ENCODE measurements at regions not wholly inside any gene's neighbourhood (a gene's known extent, or its start where the extent isn't known, plus 50 kb on each side); places are given as distances from the start of the nearest gene placed in this dataset.
"Not testable (repeated sequence)": the region's sequence is repeated elsewhere in the genome, so short reads cannot be mapped to it uniquely, and the experiment has no call there.

- Histone ChIP-seq H3K79me2 (ENCODE audit: control insufficient read depth, insufficient read depth, low read length, unreplicated experiment) (no peaks in the 10 kb centered on the region), H3K27me3 (ENCODE audit: insufficient read depth, low read length) (no peaks in the 10 kb centered on the region), H3K4me3 (ENCODE audit: low read depth, low read length) (no peak overlapping the region), H3K27ac (ENCODE audit: low read depth, low read length) (peak overlapping the region; percentile 8; the same call in 1 of the 2 replicates), H3K36me3 (ENCODE audit: insufficient read depth, low read length) (no peaks in the 10 kb centered on the region), H2AFZ (ENCODE audit: low read length, unreplicated experiment) (peak overlapping the region; percentile 48), H3K4me1 (ENCODE audit: control insufficient read depth, insufficient read depth, low read length, unreplicated experiment) (peaks cover 29% of the 10 kb centered on the region)
Observed at GRCh38 chr12:28035500-28035899, 63.0 kb upstream of the PTHLH start.

- no peaks in the 10 kb centered on the region for H3K79me2 ChIP-seq (ENCODE audit: control insufficient read depth, insufficient read depth, low read length, unreplicated experiment)
Observed at GRCh38 chr12:28036940-28037339, 64.4 kb upstream of the PTHLH start.

GRCh38 chr12:28040246-28040645 lies 67.7 kb upstream of the PTHLH start:
- Histone ChIP-seq H3K27ac (ENCODE audit: low read depth, low read length) (no peak overlapping the region), H3K4me3 (ENCODE audit: low read depth, low read length) (no peak overlapping the region), H3K36me3 (ENCODE audit: insufficient read depth, low read length) (no peaks in the 10 kb centered on the region), H3K79me2 (ENCODE audit: control insufficient read depth, insufficient read depth, low read length, unreplicated experiment) (no peaks in the 10 kb centered on the region), H3K4me1 (ENCODE audit: control insufficient read depth, insufficient read depth, low read length, unreplicated experiment) (peaks cover 2% of the 10 kb centered on the region), H3K27me3 (ENCODE audit: insufficient read depth, low read length) (no peaks in the 10 kb centered on the region), H2AFZ (ENCODE audit: low read length, unreplicated experiment) (no peak overlapping the region)

More at GRCh38 chr12:28036940-28037339, 64.4 kb upstream of the PTHLH start:
- H3K4me1 ChIP-seq (ENCODE audit: control insufficient read depth, insufficient read depth, low read length, unreplicated experiment), result peaks cover 29% of the 10 kb centered on the region
- H3K27me3 ChIP-seq (ENCODE audit: insufficient read depth, low read length), result no peaks in the 10 kb centered on the region
- no peak overlapping the region for H2AFZ ChIP-seq (ENCODE audit: low read length, unreplicated experiment)
- H3K36me3 ChIP-seq (ENCODE audit: insufficient read depth, low read length), result no peaks in the 10 kb centered on the region
- H3K27ac ChIP-seq (ENCODE audit: low read depth, low read length), result no peak overlapping the region
- no peak overlapping the region for H3K4me3 ChIP-seq (ENCODE audit: low read depth, low read length)

GRCh38 chr12:28046600-28046999 lies 74.1 kb upstream of the PTHLH start:
- not testable (repeated sequence) for H3K36me3 ChIP-seq (ENCODE audit: insufficient read depth, low read length); H3K27me3 ChIP-seq (ENCODE audit: insufficient read depth, low read length); H3K4me1 ChIP-seq (ENCODE audit: control insufficient read depth, insufficient read depth, low read length, unreplicated experiment); H3K79me2 ChIP-seq (ENCODE audit: control insufficient read depth, insufficient read depth, low read length, unreplicated experiment); H3K4me3 ChIP-seq (ENCODE audit: low read depth, low read length); H2AFZ ChIP-seq (ENCODE audit: low read length, unreplicated experiment); H3K27ac ChIP-seq (ENCODE audit: low read depth, low read length)

- Histone ChIP-seq H3K36me3 (ENCODE audit: insufficient read depth, low read length) (no peaks in the 10 kb centered on the region), H3K4me3 (ENCODE audit: low read depth, low read length) (no peak overlapping the region), H3K79me2 (ENCODE audit: control insufficient read depth, insufficient read depth, low read length, unreplicated experiment) (no peaks in the 10 kb centered on the region), H3K4me1 (ENCODE audit: control insufficient read depth, insufficient read depth, low read length, unreplicated experiment) (no peaks in the 10 kb centered on the region), H2AFZ (ENCODE audit: low read length, unreplicated experiment) (no peak overlapping the region), H3K27me3 (ENCODE audit: insufficient read depth, low read length) (no peaks in the 10 kb centered on the region), H3K27ac (ENCODE audit: low read depth, low read length) (no peak overlapping the region)
Observed at GRCh38 chr12:28050606-28051005, 78.1 kb upstream of the PTHLH start.

GRCh38 chr12:28051516-28052354 lies 79.2 kb upstream of the PTHLH start:
- no peak overlapping the region for H2AFZ ChIP-seq (ENCODE audit: low read length, unreplicated experiment)
- H3K27me3 ChIP-seq (ENCODE audit: insufficient read depth, low read length), result no peaks in the 10 kb centered on the region
- H3K27ac ChIP-seq (ENCODE audit: low read depth, low read length), result no peak overlapping the region
- no peaks in the 10 kb centered on the region for H3K36me3 ChIP-seq (ENCODE audit: insufficient read depth, low read length)
- no peak overlapping the region for H3K4me3 ChIP-seq (ENCODE audit: low read depth, low read length)
- no peaks in the 10 kb centered on the region for H3K4me1 ChIP-seq (ENCODE audit: control insufficient read depth, insufficient read depth, low read length, unreplicated experiment)
- H3K79me2 ChIP-seq (ENCODE audit: control insufficient read depth, insufficient read depth, low read length, unreplicated experiment), result no peaks in the 10 kb centered on the region

GRCh38 chr12:28053564-28053963 lies 81.0 kb upstream of the PTHLH start:
- no peaks in the 10 kb centered on the region for H3K79me2 ChIP-seq (ENCODE audit: control insufficient read depth, insufficient read depth, low read length, unreplicated experiment)
- no peak overlapping the region for H3K4me3 ChIP-seq (ENCODE audit: low read depth, low read length)
- H3K36me3 ChIP-seq (ENCODE audit: insufficient read depth, low read length), result no peaks in the 10 kb centered on the region
- no peak overlapping the region for H3K27ac ChIP-seq (ENCODE audit: low read depth, low read length)
- H2AFZ ChIP-seq (ENCODE audit: low read length, unreplicated experiment), result no peak overlapping the region
- H3K27me3 ChIP-seq (ENCODE audit: insufficient read depth, low read length), result no peaks in the 10 kb centered on the region
- H3K4me1 ChIP-seq (ENCODE audit: control insufficient read depth, insufficient read depth, low read length, unreplicated experiment), result no peaks in the 10 kb centered on the region

- no peak overlapping the region for H3K27ac ChIP-seq (ENCODE audit: low read depth, low read length)
- no peaks in the 10 kb centered on the region for H3K27me3 ChIP-seq (ENCODE audit: insufficient read depth, low read length)
- no peaks in the 10 kb centered on the region for H3K4me1 ChIP-seq (ENCODE audit: control insufficient read depth, insufficient read depth, low read length, unreplicated experiment)
- no peak overlapping the region for H2AFZ ChIP-seq (ENCODE audit: low read length, unreplicated experiment)
- H3K36me3 ChIP-seq (ENCODE audit: insufficient read depth, low read length), result no peaks in the 10 kb centered on the region
- H3K4me3 ChIP-seq (ENCODE audit: low read depth, low read length), result no peak overlapping the region
- no peaks in the 10 kb centered on the region for H3K79me2 ChIP-seq (ENCODE audit: control insufficient read depth, insufficient read depth, low read length, unreplicated experiment)
Observed at GRCh38 chr12:28054583-28054982, 82.0 kb upstream of the PTHLH start.

GRCh38 chr12:28057856-28058615 lies 85.5 kb upstream of the PTHLH start:
- no peak overlapping the region for H3K27ac ChIP-seq (ENCODE audit: low read depth, low read length)
- H3K4me3 ChIP-seq (ENCODE audit: low read depth, low read length), result no peak overlapping the region
- H3K79me2 ChIP-seq (ENCODE audit: control insufficient read depth, insufficient read depth, low read length, unreplicated experiment), result no peaks in the 10 kb centered on the region
- H3K4me1 ChIP-seq (ENCODE audit: control insufficient read depth, insufficient read depth, low read length, unreplicated experiment), result no peaks in the 10 kb centered on the region
- H2AFZ ChIP-seq (ENCODE audit: low read length, unreplicated experiment), result no peak overlapping the region
- H3K36me3 ChIP-seq (ENCODE audit: insufficient read depth, low read length), result no peaks in the 10 kb centered on the region
- H3K27me3 ChIP-seq (ENCODE audit: insufficient read depth, low read length), result no peaks in the 10 kb centered on the region

- Histone ChIP-seq H2AFZ (ENCODE audit: low read length, unreplicated experiment) (no peak overlapping the region), H3K27ac (ENCODE audit: low read depth, low read length) (no peak overlapping the region), H3K4me3 (ENCODE audit: low read depth, low read length) (no peak overlapping the region), H3K27me3 (ENCODE audit: insufficient read depth, low read length) (no peaks in the 10 kb centered on the region), H3K4me1 (ENCODE audit: control insufficient read depth, insufficient read depth, low read length, unreplicated experiment) (no peaks in the 10 kb centered on the region), H3K79me2 (ENCODE audit: control insufficient read depth, insufficient read depth, low read length, unreplicated experiment) (no peaks in the 10 kb centered on the region), H3K36me3 (ENCODE audit: insufficient read depth, low read length) (no peaks in the 10 kb centered on the region)
Observed at GRCh38 chr12:28059220-28059619, 86.7 kb upstream of the PTHLH start.

GRCh38 chr12:28059668-28060067 lies 87.1 kb upstream of the PTHLH start:
- Histone ChIP-seq H3K4me3 (ENCODE audit: low read depth, low read length) (no peak overlapping the region), H3K4me1 (ENCODE audit: control insufficient read depth, insufficient read depth, low read length, unreplicated experiment) (no peaks in the 10 kb centered on the region), H3K36me3 (ENCODE audit: insufficient read depth, low read length) (no peaks in the 10 kb centered on the region), H2AFZ (ENCODE audit: low read length, unreplicated experiment) (no peak overlapping the region), H3K27me3 (ENCODE audit: insufficient read depth, low read length) (no peaks in the 10 kb centered on the region), H3K79me2 (ENCODE audit: control insufficient read depth, insufficient read depth, low read length, unreplicated experiment) (no peaks in the 10 kb centered on the region), H3K27ac (ENCODE audit: low read depth, low read length) (no peak overlapping the region)

Measured in ACC112 (cell line).